Kidney (tissue), 13 donors: ENCODE measurements at regions not wholly inside any gene's neighbourhood (a gene's known extent, or its start where the extent isn't known, plus 50 kb on each side); places are given as distances from the start of the nearest gene placed in this dataset.

Experiments
- DNase-seq, 5 donors: peaks; one replicate each; pipeline ENCODE4 v3.0.0-alpha.2; 2013 to 2020
- FAIRE-seq: peaks from 2 replicates; lab custom pipeline; 2012; peaks lifted over from hg19 to GRCh38; lab: Jason Lieb, UNC
- H3K27ac ChIP-seq, 2 donors: one replicate each; pipeline ENCODE4 v1.7.0; 2013; ENCODE audit warnings: low read depth in 2 of 2, low read length in 2 of 2, inconsistent platforms in 1 of 2
- H3K27me3 ChIP-seq: one replicate; pipeline ENCODE4 v1.7.1; 2013; ENCODE audit warnings: low read length, inconsistent platforms; ENCODE audit not compliant: control insufficient read depth, insufficient read depth
- H3K36me3 ChIP-seq, 3 donors: one replicate each; pipeline versions ENCODE4 v1.7.0 to v1.7.1; 2013; ENCODE audit warnings: low read length in 3 of 3, control low read depth in 1 of 3, inconsistent platforms in 1 of 3; ENCODE audit not compliant: insufficient read depth in 3 of 3, control insufficient read depth in 2 of 3
- H3K4me1 ChIP-seq, 3 donors: one replicate each; pipeline versions ENCODE4 v1.7.0 to v1.7.1; 2013; ENCODE audit warnings: low read length in 3 of 3, inconsistent platforms in 1 of 3, low read depth in 1 of 3; ENCODE audit not compliant: control insufficient read depth in 2 of 3, insufficient read depth in 2 of 3
- H3K4me3 ChIP-seq, 3 donors: one replicate each; pipeline versions ENCODE4 v1.7.0 to v1.8.1; 2013; ENCODE audit warnings: low read length in 3 of 3, control low read depth in 1 of 3, inconsistent platforms in 1 of 3
- H3K9ac ChIP-seq, 3 donors: one replicate each; pipeline versions ENCODE4 v1.7.0 to v1.7.1; 2013; ENCODE audit warnings: low read length in 3 of 3, control low read depth in 1 of 3, inconsistent platforms in 1 of 3
- H3K9me3 ChIP-seq, 3 donors: one replicate each; pipeline versions ENCODE4 v1.7.0 to v1.7.1; 2013; ENCODE audit warnings: low read length in 3 of 3, control low read depth in 1 of 3, inconsistent platforms in 1 of 3; ENCODE audit not compliant: control insufficient read depth in 2 of 3, insufficient read depth in 1 of 3
- CTCF ChIP-seq: IDR thresholded peaks from 3 replicates; pipeline ENCODE4 v1.5.1; 2012; ENCODE audit warnings: mild to moderate bottlenecking, moderate library complexity, borderline replicate concordance; ENCODE audit not compliant: insufficient read depth; ENCODE audit errors: extremely low read depth
- intact Hi-C: fragments of 100-400 bp; cut with DNase I; formaldehyde crosslinking; loops from one replicate; pipeline ENCODE4 v1.11.1; 2022
- donor health status: control.
- donor health status: control.
- donor health status: control.
- donor health status: control.
- donor health status: control.
- donor health status: DM: yes; HTN: yes; CAD: no.
- donor health status: Normal renal cell carcinoma (clear cell type).

- Histone ChIP-seq H3K27ac (no peak overlapping the region), H3K9ac (no peak overlapping the region), H3K27me3 (no peaks in the 10 kb centered on the region), H3K36me3 (no peaks in the 10 kb centered on the region), H3K9me3 (no peaks in the 10 kb centered on the region), H3K4me3 (no peak overlapping the region), H3K4me1 (no peaks in the 10 kb centered on the region)
- intact Hi-C loops, result no loop called here
- FAIRE-seq (no peak), DNase-seq (no peak)
- TF ChIP-seq CTCF, result no peak
Measured at GRCh38 chr12:114759635-114760034, 75.7 kb upstream of the TBX3 start.

- no peak overlapping the region for H3K27ac ChIP-seq
- TF ChIP-seq CTCF, result no peak
- H3K4me1 ChIP-seq, result no peaks in the 10 kb centered on the region
- H3K27me3 ChIP-seq, result no peaks in the 10 kb centered on the region
- H3K36me3 ChIP-seq, result no peaks in the 10 kb centered on the region
- no peak overlapping the region for H3K4me3 ChIP-seq
- intact Hi-C loops, result no loop called here
- H3K9ac ChIP-seq, result no peak overlapping the region
- H3K9me3 ChIP-seq, result no peaks in the 10 kb centered on the region
- FAIRE-seq (no peak), DNase-seq (no peak)
Measured at GRCh38 chr12:114757684-114758325, 73.8 kb upstream of the TBX3 start.

GRCh38 chr12:114752217-114752616 lies 68.2 kb upstream of the TBX3 start:
- no peaks in the 10 kb centered on the region for H3K36me3 ChIP-seq
- no peak overlapping the region for H3K9ac ChIP-seq
- no peak for TF ChIP-seq CTCF
- H3K27ac ChIP-seq, result no peak overlapping the region
- H3K4me1 ChIP-seq, result peaks cover 0 to 3% (median 0%) of the 10 kb centered on the region in 3 donors
- H3K4me3 ChIP-seq, result no peak overlapping the region
- intact Hi-C loops, result no loop called here
- FAIRE-seq (no peak), DNase-seq (peak in 4 of 5 donors; percentile 68 to 88 (median 79))
- no peaks in the 10 kb centered on the region for H3K27me3 ChIP-seq
- H3K9me3 ChIP-seq, result no peaks in the 10 kb centered on the region

- H3K9me3 ChIP-seq, result no peaks in the 10 kb centered on the region
- H3K9ac ChIP-seq, result no peak overlapping the region
- no peaks in the 10 kb centered on the region for H3K27me3 ChIP-seq
- intact Hi-C loops, result no loop called here
- FAIRE-seq (no peak), DNase-seq (peak in 3 of 5 donors; percentile 30 to 61 (median 51))
- H3K27ac ChIP-seq, result no peak overlapping the region
- H3K4me1 ChIP-seq, result peaks cover 0 to 3% (median 0%) of the 10 kb centered on the region in 3 donors
- TF ChIP-seq CTCF, result no peak
- H3K4me3 ChIP-seq, result no peak overlapping the region
- H3K36me3 ChIP-seq, result no peaks in the 10 kb centered on the region
Measured at GRCh38 chr12:114751712-114752111, 67.7 kb upstream of the TBX3 start.
